ENCODE measurements at regions not wholly inside any gene's neighbourhood (a gene's known extent, or its start where the extent isn't known, plus 50 kb on each side); places are given as distances from the start of the nearest gene placed in this dataset.
A peak's percentile ranks its signal among the peaks of the same experiment; 100 is the strongest.
"Not testable (repeated sequence)": the region's sequence is repeated elsewhere in the genome, so short reads cannot be mapped to it uniquely, and the experiment has no call there.

DNA sequence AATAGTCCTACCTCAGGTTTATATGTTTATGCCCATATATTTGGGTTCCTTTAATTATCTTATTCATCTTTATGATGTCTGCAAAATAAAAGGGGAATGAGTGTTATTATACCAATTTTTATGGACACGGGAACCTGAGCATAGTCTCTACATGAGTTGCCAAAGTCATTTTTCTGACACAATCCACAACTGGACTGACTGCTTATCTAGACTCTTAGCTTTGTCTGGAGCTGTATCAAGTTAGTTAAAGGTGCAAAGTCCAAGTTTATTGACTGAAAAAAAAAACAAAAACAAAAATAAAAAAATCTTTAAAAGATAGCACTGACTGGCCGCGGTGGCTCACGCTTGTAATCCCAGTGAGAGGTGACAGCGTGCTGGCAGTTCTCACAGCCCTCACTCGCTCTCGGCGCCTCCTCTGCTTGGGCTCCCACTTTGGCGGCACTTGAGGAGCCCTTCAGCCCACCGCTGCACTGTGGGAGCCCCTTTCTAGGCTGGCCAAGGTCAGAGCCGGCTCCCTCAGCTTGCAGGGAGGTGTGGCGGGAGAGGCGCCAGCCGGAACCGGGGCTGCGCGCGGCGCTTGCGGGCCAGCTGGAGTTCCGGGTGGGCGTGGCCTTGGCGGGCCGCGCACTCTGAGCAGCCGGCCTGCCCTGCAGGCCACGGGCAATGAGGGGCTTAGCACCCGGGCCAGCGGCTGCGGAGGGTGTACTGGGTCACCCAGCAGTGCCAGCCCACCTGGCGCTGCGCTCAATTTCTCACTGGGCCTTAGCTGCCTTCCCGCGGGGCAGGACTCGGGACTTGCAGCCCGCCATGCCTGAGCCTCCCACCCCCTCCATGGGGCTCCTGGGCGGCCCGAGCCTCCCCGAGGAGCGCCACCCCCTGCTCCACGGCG, 116.6 kb upstream of the MBNL1 start:
- not testable (repeated sequence) for DNase-seq (ENCODE audit: low read depth in 2 of 2)

DNA sequence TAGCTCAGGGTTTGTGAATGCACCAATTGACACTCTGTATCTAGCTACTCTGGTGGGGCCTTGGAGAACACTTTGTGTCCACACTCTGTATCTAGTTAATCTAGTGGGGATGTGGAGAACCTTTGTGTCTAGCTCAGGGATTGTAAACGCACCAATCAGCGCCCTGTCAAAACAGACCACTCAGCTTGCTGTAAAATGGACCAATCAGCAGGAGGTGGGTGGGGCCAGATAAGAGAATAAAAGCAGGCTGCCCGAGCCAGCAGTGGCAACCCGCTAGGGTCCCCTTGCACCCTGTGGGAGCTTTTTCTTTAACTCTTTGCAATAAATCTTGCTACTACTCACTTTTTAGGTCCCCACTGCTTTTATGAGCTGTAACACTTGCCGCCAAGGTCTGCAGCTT, 115.6 kb upstream of the MBNL1 start:
- DNase-seq (ENCODE audit: low read depth in 2 of 2) = not testable (repeated sequence)

DNA sequence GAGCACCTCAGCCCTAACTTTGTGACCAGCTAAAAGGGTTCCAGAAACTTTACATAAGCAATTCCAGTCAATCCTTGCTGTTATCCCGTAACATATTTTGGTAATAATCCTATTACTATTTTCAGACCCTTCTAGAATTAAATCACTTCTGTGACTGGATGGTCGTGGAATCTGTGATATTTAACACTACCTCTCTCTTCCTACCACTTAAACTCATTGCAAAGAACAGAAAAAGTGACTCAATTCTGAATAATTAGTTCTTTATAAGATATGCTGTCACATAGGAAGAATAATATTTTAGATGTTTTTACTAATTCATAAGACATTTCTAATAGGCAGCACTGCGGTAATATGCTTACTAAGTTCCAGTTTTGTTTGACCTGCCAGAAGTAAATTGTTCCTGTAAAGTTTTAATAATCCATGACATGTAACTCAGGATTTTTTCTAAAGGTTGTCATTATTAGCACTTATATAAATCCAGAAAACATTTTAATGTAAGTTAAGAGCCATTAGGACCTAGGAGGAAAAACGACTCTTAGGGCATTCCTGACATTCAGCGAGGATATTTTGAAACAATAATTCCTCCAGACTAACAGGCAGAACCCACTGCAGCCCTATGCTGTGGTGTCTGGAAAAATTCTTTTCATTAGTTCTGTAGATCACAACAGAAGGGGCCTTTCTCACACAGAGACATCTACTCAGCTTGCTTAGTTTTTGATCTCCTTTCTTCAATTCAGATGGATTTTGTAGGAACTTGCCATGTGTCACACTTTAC, 113.3 kb upstream of the MBNL1 start:
- DNase-seq (ENCODE audit: low read depth in 2 of 2) = no peak

DNA sequence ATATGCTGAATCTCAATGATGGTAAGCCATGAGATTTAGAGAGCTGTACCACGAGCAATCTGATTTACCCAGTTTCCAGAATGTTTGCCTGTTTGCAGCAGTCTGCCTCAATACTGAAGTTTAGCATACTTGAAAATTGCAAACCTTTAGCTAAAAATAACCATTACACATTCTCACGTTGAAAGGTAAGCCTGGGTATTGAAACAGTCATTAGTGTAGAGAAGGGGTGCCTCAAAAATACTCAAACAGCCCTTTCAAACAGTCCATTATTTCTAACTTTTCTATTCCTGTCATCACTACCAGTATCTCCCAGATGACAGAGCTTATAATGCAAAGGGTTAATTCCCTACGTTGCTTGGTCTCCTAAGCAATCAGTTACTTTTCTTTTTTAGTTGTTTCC, 111.8 kb upstream of the MBNL1 start:
- DNase-seq (ENCODE audit: low read depth in 2 of 2) = no peak

DNA sequence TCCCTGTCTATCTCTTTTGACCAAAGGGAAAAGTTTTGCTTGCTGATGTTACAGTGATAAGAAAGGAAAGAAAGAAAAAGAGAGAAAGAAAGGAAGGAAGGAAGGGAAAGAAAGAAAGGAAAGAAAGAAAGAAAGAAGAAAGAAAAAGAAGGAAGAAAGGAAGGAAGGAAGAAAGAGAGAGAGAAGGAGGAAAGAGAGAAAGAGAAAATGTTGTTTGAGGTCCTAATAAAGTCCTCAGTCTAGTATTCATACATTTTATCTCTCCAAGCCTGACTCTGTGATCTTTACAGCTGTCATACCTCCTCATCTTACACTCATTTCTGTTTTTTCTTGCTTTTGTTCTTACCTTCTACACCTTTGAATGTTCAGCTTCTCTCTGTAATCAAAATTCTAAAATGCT, 111.4 kb upstream of the MBNL1 start:
- DNase-seq (ENCODE audit: low read depth in 2 of 2) = no peak

DNA sequence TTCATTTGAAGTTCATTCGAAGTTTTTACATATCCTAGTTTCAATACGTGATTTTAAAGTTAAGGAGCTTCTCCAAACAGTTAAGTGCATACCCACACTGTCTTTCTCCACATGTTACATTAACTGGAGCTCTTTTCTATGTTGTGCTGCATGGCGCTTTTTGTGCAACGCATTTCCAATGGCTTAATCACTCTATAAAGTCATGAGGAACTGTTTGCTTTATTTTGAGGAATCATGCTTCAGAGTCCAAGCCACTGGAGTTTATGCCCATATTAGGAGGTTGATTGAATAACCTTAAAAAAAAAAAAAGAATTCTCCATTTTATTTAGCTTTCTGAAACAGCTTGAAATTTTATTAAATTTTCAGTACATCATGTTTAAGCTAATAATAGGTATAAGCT, 109.4 kb upstream of the MBNL1 start:
- no peak for DNase-seq (ENCODE audit: low read depth in 2 of 2)

DNA sequence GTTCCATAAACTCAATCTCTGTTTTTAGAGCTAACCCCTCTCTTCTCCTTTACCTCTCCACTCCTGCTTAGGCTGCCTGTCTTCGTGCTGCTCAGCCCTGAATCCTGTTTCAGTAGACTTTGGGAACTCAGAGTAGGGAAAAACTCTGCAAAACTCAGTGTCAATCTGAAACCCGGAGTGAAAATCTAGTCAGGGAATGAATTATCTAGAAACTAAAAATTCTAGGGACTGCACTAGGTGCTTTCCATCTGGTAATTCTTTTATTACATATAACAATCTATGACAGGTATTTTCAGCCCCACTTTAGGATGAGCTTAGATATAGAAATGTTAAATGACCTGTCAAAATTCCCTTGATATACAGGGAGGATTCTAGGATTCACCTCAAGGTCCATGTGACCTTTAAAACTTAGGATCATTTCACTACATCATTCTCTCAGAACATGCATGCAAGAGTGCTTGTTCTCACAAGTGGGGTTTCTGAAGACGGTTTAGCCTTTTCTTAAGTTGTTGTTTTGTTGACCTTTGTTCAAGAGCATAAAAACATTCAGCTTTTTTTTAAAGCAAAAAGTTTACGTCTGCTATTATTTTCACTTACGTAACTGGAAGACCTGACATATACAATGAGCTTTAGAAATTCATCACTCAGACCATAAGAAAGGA, 108.2 kb upstream of the MBNL1 start:
- no peak for DNase-seq (ENCODE audit: low read depth in 2 of 2)

DNA sequence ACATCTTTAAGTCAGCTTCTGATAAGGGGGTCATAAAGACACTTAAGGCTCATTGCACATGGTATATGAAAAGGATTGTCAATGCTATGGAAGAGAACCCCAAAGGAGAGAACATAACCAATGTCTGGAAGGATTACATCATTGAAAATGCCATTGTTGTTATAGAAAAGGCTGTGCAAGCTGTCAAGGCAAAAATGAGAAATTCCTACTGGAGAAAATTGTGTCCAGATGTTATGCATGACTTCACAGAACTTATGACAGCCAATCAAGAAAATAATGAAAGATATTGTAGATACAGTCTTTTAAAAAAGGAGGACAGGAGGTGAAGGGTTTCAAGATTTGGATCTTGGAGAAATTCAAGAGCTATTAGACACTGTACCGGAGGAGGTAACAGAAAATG, 96.3 kb upstream of the MBNL1 start:
- DNase-seq (ENCODE audit: low read depth in 2 of 2) = no peak

DNA sequence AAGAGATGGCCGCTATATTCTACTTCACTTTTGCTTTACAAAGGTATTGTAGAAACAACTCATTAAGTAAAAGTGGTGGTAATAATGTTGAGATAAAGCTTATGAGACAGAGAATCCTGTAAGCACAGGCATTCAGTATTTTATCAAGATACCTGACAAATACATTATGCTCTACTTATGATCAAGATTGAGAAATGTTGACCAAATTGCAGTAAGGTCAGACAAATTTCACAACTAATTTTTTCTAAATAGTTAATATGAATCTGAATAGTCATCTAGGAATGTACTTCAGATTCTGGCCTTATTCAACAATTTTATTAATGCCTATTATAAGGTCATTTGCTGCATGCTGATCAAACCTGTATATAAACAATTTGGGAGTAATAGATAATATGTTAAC, 95.1 kb upstream of the MBNL1 start:
- DNase-seq (ENCODE audit: low read depth in 2 of 2) = no peak

DNA sequence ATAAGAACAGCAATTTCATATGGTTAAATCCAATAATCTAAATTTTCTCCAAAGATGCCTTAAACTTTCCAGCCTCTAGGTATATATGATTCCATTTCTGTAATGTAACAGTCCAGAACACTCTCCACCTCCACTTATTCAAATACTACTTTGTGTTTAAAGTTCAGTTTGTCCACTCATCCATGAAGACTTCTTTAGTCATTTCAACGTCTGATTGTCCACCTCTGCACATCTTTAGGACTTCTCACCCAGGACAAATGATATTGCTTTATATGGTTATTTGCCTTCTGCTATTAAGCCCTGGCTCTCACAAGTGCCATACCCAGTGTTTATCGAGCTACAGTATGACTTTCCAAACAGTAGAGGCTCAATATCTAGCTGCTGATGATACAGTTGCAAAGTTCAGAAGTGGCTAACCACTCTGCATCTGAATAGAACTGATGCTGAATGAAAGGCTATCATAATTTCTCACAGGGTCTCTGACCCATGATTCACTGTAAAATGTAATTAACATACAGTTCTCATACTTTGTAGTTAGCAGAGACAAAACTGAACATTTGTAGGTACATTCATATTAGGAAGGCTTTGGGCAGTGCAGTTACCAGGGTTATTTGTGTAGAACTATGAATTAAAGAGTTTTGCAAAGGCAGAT, 93.7 kb upstream of the MBNL1 start:
- no peak for DNase-seq (ENCODE audit: low read depth in 2 of 2)

DNA sequence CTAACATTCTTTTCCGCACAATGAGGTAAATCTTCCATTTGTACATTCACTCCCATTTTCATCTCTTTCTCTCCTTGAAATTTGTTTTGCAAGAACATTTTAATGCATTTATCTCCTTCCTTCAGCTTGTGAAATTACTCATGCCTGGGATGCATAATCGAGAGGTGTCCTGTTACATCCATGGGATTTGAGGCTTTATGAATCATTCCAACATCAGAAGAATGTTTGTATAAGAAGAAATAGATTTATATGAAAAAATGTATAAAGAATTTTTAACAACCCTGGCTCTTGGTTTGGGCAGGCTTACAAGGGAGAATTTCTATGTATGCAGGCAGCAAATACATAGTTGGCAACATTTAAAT, 93.2 kb upstream of the MBNL1 start:
- DNase-seq (ENCODE audit: low read depth in 2 of 2) = no peak

DNA sequence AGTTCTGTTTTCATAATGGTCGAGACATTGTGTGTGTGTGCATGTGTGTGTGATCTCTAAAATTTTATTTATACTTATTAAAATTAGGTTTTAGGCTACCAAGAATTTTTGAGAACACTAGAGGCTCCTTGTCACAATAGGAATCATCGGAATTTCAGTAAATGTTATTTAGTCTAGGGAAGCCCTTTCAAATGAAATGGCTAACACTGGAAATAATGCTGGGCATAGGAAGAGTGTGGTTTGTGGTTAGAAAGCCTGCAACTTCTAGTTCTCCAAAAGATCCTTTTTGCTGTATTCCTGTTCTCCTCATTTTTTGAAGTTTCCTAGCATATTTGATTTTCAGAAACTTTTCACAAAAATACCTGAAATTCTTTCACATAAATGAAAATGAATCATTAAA, 92.5 kb upstream of the MBNL1 start:
- DNase-seq (ENCODE audit: low read depth in 2 of 2) = no peak

DNA sequence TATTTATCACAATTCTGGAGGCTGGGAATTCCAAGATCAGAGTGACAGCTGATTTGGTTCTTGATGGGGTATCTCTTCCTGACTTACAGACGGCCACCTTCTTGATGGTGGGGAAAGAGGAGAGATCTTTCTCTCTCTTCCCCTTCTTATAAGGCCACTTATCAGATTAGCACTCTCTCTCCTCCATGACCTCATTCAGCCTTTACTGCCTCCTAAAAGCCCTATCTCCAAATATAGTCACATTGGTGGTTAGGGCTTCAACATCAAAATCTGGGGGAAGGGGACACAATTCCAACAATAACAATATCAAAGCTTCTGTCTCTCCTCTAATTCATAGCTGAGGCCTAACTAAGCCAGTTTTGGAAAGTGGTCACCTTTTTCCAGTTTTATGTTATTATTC, 91.7 kb upstream of the MBNL1 start:
- no peak for DNase-seq (ENCODE audit: low read depth in 2 of 2)

DNA sequence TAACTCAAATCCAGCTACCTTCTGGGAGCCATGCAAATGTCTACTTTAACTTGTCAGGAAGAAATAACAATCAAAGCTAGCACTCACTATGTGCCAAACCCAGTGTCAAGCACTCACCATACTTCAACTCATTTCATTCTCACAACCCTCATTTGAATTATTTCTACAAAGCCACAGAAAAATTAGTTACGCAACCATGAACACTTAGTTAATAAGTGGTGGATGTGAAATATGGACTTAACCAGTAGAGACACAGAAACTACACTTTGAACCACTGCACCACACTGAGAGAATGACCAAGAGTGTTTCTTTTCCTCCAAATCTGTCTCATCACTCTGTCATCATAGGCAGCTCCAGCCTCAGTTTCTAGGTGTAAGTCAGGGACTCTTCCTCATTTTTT, 91.0 kb upstream of the MBNL1 start:
- DNase-seq (ENCODE audit: low read depth in 2 of 2) = no peak

DNA sequence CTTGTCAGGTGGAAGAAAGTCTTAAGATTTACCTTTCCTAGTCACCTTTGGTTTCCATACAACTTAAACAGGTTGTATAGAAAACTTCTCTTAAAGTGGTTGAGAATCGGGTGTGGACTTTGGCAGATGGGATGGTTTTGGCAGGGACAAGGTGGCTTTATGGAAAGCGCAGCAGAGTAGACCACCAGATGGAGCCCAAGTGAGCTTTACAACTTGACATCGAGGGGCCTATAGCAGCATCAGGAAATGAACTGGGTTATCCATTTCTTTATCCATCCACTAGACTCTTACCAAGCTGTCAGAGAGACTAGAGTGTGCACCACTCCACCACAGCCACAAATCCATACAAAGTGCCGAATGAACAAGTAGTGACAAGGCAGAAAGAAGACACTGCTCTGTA, 85.3 kb upstream of the MBNL1 start:
- peak in 1 of 2 donors; percentile 38 for DNase-seq (ENCODE audit: low read depth in 2 of 2)

DNA sequence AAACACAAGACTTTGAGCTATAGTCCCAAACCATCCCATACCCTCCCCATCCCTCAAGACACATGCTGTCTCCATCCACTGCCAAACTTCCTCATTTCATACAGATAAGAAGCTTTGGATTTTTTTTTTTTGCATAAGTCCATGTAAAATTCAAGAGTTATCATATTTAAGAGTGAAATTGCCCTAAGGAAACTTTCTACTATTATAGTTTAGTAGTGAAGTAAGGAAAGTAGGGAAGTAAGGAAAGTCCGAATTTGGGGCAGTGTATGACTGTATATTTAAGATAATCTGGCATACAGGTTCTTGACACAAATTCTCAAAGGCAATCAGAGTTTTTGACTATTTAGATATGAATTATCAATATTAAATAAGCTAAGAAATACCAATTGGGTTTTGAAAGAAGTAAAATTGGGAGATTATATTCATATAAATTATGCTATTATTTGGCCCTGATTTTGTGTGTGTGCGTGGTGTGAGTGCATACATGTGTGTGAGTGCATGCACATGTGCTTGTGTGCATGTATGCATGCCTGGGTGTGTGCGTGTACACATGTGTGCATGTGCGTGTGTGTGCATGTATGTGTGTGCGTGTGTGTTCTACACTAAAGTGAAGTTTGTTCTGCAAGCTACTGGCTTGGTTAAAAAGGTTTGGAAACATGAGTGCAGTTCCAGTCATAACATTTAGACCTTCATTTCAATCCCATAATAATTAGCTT, 83.6 kb upstream of the MBNL1 start:
- no peak for DNase-seq (ENCODE audit: low read depth in 2 of 2)

DNA sequence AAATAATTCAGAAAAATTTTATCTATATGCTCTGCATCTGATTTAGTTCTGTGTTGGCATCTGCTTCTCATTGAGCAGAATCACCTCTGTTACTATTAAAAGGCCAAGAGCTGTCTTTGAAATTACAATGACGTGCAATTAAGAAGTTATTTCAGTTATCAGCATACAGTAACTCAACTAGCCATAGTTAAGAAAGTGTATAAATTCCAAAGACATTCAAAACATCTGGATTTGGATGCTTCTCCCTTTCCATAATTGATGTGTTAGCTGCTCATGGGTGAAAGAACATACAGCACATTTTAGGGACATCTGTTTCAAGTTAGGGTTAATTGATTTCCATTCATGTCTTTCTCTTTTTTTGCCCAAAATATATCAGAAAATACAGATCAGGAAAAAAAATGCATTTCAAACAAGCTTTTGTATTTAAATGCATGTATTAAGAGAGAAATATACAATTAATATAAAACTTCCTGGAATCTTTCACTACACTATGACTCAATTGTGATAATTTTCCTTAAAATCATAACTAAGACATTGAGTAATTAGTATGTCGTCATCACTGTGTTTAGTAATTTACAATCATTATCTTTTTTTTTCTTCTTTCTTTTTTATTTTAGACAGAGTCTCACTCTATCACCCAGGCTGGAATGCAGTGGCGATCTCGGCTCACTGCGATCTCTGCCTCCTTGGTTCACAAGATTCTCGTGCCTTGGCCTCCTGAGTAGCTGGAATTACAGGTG, 82.7 kb upstream of the MBNL1 start:
- no peak for DNase-seq (ENCODE audit: low read depth in 2 of 2)

DNA sequence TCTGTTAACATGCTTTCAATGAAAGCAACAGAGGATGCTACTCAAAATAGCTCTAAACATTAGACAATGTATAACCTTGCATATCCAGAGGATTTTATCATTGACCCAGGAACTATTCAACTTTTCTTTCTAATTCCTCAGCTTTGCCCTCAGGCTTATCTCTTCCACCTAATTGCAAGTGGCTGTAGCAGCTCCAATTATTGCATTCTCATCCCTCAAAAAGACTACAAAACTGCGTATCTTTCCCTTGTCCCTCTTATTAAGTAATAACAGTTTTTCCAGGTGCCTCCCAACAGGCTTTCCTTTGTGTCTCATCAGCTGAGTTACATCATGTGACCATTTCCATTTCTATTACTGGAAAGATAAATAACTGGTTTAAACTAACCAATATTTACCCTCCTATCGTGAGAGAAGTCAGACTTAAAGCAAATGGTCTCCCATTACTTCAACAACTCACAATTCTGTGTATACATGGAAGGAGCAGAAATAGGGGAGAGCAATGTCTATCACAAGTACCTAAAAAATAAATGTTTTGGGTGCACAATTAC, 78.0 kb upstream of the MBNL1 start:
- DNase-seq (ENCODE audit: low read depth in 2 of 2) = no peak

DNA sequence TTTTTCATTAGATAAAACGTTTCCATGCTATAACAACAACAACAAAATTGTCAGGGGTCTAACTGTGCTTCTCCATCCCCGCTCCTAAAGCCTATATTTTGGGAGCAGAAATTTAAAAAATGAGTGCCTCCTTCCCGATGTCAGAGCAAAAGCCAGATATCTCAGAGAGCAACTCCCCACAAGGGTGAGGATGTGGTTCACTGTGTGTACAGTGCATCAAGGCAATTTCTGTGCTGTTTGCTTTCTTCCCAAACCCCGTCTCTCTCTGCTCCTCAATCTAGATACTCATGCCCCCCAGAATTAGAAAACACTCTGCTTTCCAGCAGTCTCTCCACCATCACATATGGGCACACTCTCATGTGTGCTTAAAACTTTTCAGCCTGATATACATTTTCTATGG, 76.7 kb upstream of the MBNL1 start:
- DNase-seq (ENCODE audit: low read depth in 2 of 2) = no peak

DNA sequence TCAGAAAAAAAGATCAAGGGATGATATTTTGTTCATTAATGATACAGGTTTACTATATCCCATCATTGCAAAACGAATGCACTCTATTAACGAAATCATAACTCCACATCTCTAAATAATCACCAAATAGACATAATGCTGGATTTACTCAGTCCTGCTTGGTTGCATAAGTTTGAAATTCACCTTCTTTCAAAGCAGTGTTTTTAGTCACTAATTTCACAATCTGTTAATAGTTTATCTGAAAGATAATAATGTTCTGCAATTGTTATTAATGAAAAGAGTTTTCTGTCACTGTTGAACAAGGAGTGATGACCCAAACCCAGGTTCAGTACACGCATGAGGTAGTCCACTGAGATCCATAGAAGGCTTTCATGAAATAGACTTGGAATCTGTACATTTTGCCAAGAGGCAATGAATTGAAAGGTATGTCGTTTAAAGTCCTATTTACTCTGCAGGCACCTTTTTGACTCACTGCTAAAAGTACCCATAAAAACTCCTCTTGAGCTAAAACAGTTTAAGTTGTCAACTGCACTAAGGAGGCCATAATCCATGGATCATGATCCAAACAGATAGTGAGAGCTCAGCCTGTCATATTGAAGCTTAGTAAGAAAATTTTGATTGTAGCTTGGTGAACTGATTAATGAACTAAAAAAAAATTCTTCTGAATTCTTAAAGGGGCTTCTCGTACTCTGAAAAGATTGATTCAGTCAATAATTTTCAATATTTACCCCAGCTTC, 75.6 kb upstream of the MBNL1 start:
- DNase-seq (ENCODE audit: low read depth in 2 of 2) = no peak

Measured in stimulated activated CD4-positive, alpha-beta T cell treated with anti-CD3 and anti-CD28 coated beads, Interleukin-15, amount 100 ng/mL, for 48 hours (primary cell).